ENCODE measurements at regions not wholly inside any gene's neighbourhood (a gene's known extent, or its start where the extent isn't known, plus 50 kb on each side); places are given as distances from the start of the nearest gene placed in this dataset.
"Not testable (repeated sequence)": the region's sequence is repeated elsewhere in the genome, so short reads cannot be mapped to it uniquely, and the experiment has no call there.

DNA sequence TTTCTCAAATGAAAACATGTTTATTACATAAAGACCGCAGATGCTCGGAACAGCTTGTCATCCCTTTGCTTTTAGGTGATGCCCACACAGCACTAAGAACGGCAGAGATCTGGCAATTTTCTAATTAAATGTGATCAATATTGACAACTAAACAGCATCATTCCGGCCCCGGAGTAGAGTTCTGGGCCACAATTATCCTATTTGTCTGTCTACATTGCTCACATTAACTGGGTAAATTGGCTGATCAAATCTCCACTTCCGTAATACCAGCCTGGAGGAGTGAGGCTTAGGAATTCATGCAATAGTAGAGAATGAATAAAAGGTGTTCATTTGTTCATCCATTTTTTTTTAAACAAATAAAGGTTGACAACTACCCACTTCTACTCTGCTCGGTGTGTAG lies 245.1 kb upstream of the C9orf72 start:
- TF ChIP-seq POLR2A (IDR thresholded peaks at IDR 0.05), result no peak
- TF ChIP-seq, protein P1, sequence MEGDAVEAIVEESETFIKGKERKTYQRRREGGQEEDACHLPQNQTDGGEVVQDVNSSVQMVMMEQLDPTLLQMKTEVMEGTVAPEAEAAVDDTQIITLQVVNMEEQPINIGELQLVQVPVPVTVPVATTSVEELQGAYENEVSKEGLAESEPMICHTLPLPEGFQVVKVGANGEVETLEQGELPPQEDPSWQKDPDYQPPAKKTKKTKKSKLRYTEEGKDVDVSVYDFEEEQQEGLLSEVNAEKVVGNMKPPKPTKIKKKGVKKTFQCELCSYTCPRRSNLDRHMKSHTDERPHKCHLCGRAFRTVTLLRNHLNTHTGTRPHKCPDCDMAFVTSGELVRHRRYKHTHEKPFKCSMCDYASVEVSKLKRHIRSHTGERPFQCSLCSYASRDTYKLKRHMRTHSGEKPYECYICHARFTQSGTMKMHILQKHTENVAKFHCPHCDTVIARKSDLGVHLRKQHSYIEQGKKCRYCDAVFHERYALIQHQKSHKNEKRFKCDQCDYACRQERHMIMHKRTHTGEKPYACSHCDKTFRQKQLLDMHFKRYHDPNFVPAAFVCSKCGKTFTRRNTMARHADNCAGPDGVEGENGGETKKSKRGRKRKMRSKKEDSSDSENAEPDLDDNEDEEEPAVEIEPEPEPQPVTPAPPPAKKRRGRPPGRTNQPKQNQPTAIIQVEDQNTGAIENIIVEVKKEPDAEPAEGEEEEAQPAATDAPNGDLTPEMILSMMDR (IDR thresholded peaks at IDR 0.05), result no peak
- TF ChIP-seq POLR2AphosphoS5 (IDR thresholded peaks at IDR 0.05), result no peak
- WGBS, result 85% methylated on average over 7 of the region's 7 CpGs

DNA sequence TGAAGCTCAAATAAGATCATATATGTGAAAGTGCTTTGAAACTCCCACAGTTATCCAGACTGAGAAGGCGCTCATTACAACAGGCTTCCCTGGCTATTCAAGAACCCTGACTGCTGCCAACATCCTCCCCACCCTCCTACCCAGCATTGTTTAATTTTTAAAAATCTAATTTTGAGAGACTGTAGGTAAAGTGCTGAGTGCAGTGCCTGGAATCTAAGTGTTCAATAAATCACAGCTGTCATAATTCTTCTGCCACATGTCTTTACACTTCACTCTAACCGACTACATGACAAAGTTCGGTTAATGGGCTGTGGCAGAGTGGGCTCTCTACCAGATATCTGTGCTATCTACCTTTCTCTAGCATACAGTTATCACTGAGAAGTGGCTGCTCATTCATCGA lies 255.6 kb upstream of the C9orf72 start:
- H3K4me1 ChIP-seq (replicated peaks), result no peaks in the 10 kb centered on the region
- 78% methylated on average over 4 of the region's 4 CpGs for whole genome bisulfite sequencing
- H3K9me3 ChIP-seq, result no peaks in the 10 kb centered on the region
- TF ChIP-seq POLR2AphosphoS5 (IDR thresholded peaks at IDR 0.05), result no peak
- TF ChIP-seq, protein P1 (IDR thresholded peaks at IDR 0.05), result no peak
- TF ChIP-seq POLR2A (IDR thresholded peaks at IDR 0.05), result no peak
- no peaks in the 10 kb centered on the region for H3K27me3 ChIP-seq (replicated peaks; ENCODE audit: insufficient read depth)
- H3K4me3 ChIP-seq, result no peak overlapping the region
- intact Hi-C loops (cut with DNase I), result no loop called here
- no peak overlapping the region for H3K27ac ChIP-seq
- H3K36me3 ChIP-seq, result no peaks in the 10 kb centered on the region
- no peak for DNase-seq (ENCODE audit: low spot score)

More for the DNA sequence above, 245.1 kb upstream of the C9orf72 start:
- Histone ChIP-seq H3K27ac (no peak overlapping the region), H3K4me1 (replicated peaks) (no peaks in the 10 kb centered on the region), H3K36me3 (no peaks in the 10 kb centered on the region), H3K4me3 (no peak overlapping the region), H3K27me3 (replicated peaks; ENCODE audit: insufficient read depth) (no peaks in the 10 kb centered on the region), H3K9me3 (no peaks in the 10 kb centered on the region)
- no peak for DNase-seq (ENCODE audit: low spot score)
- intact Hi-C loops (cut with DNase I), result no loop called here

DNA sequence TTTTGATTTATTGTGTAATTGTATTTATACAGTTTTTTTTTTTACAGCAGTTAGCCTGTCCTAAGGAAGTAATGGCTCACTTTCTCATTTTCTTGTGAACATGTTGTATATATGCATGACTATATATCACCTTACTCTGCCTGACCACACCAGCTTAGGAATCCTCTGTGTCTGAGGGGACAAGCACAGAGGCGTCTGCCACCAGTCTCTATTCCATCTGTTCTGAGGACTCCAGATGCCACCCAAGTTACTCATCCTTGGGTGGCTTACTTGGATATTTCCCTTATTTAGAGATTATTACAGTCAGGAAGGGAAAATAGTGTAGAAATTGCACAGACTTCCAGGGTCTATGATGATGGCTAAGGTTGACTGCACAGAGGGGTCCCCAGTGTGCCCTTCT lies 256.3 kb upstream of the C9orf72 start:
- Histone ChIP-seq H3K4me1 (replicated peaks) (no peaks in the 10 kb centered on the region), H3K9me3 (no peaks in the 10 kb centered on the region), H3K27ac (no peak overlapping the region), H3K27me3 (replicated peaks; ENCODE audit: insufficient read depth) (no peaks in the 10 kb centered on the region), H3K4me3 (no peak overlapping the region), H3K36me3 (no peaks in the 10 kb centered on the region)
- TF ChIP-seq, protein P1 (IDR thresholded peaks at IDR 0.05), result no peak
- no peak for TF ChIP-seq POLR2AphosphoS5 (IDR thresholded peaks at IDR 0.05)
- TF ChIP-seq POLR2A (IDR thresholded peaks at IDR 0.05), result no peak
- no peak for DNase-seq (ENCODE audit: low spot score)
- WGBS, result 75% methylated on average over 1 of the region's 1 CpG
- intact Hi-C loops (cut with DNase I), result no loop called here

- H3K4me3 ChIP-seq; H3K4me1 ChIP-seq (replicated peaks); H3K36me3 ChIP-seq; H3K9me3 ChIP-seq; H3K27ac ChIP-seq; intact Hi-C loops (cut with DNase I); DNase-seq (ENCODE audit: low spot score); H3K27me3 ChIP-seq (replicated peaks; ENCODE audit: insufficient read depth): not testable (repeated sequence)
- 88% methylated on average over 3 of the region's 3 CpGs for WGBS
These were observed 258.8 kb upstream of the C9orf72 start for GRCh38 chr9:27832108-27832507.

GRCh38 chr9:27835286-27835685 lies 262.0 kb upstream of the C9orf72 start:
- Histone ChIP-seq H3K4me3 (no peak overlapping the region), H3K27me3 (replicated peaks; ENCODE audit: insufficient read depth) (no peaks in the 10 kb centered on the region), H3K36me3 (no peaks in the 10 kb centered on the region), H3K9me3 (no peaks in the 10 kb centered on the region), H3K4me1 (replicated peaks) (no peaks in the 10 kb centered on the region), H3K27ac (no peak overlapping the region)
- TF ChIP-seq POLR2AphosphoS5 (IDR thresholded peaks at IDR 0.05) (no peak), POLR2A (IDR thresholded peaks at IDR 0.05) (no peak)
- TF ChIP-seq, protein P1 (IDR thresholded peaks at IDR 0.05), result no peak
- intact Hi-C loops (cut with DNase I), result no loop called here
- DNase-seq (ENCODE audit: low spot score), result no peak
- WGBS, result 91% methylated on average over 3 of the region's 3 CpGs

All from prostate gland (tissue), 2 donors.